Neural progenitor cell (in vitro differentiated cells): ENCODE measurements at regions not wholly inside any gene's neighbourhood (a gene's known extent, or its start where the extent isn't known, plus 50 kb on each side); places are given as distances from the start of the nearest gene placed in this dataset.

Experiments
- DNase-seq: peaks from one replicate; pipeline ENCODE4 v3.0.0-alpha.2; 2016; ENCODE audit warnings: low spot score
- H2AFZ ChIP-seq: fragments of 200-600 bp; sonication (generic); replicated peaks from 2 replicates; pipeline ENCODE4 v1.6.1; 2016; ENCODE audit warnings: antibody characterized with exemption
- H3F3A ChIP-seq: fragments of 200-600 bp; sonication (generic); 2 replicates; pipeline ENCODE4 v1.6.1; 2016; ENCODE audit warnings: antibody characterized with exemption, low read depth
- H3K27ac ChIP-seq: fragments of 200-600 bp; sonication (generic); 2 replicates; pipeline ENCODE4 v1.5.1; 2016; ENCODE audit warnings: mild to moderate bottlenecking
- H3K27me3 ChIP-seq: fragments of 200-600 bp; sonication (generic); 2 replicates; pipeline ENCODE4 v1.6.1; 2016; ENCODE audit warnings: mild to moderate bottlenecking, moderate library complexity
- H3K36me3 ChIP-seq: fragments of 200-600 bp; sonication (generic); 2 replicates; pipeline ENCODE4 v1.5.1; 2016
- H3K4me1 ChIP-seq: fragments of 200-600 bp; sonication (generic); 2 replicates; pipeline ENCODE4 v1.6.1; 2016; ENCODE audit warnings: mixed run types
- H3K4me2 ChIP-seq: fragments of 200-600 bp; sonication (generic); 2 replicates; pipeline ENCODE4 v1.6.1; 2016
- H3K4me3 ChIP-seq: fragments of 200-600 bp; sonication (generic); 2 replicates; pipeline ENCODE4 v1.5.1; 2016
- H3K79me2 ChIP-seq: fragments of 200-600 bp; sonication (generic); 2 replicates; pipeline ENCODE4 v1.6.1; 2016; ENCODE audit warnings: low read depth
- H3K9ac ChIP-seq: fragments of 200-600 bp; sonication (generic); 2 replicates; pipeline ENCODE4 v1.6.1; 2016
- H3K9me3 ChIP-seq: fragments of 200-600 bp; sonication (generic); 2 replicates; pipeline ENCODE4 v1.5.1; 2016; ENCODE audit warnings: low read depth
- H4K20me1 ChIP-seq: fragments of 200-600 bp; sonication (generic); 2 replicates; pipeline ENCODE4 v1.6.1; 2016; ENCODE audit warnings: low read depth
- H3K27ac Mint-ChIP-seq: 3 replicates; pipeline ENCODE4 v1.8.0; 2021; ENCODE audit warnings: mixed read lengths
- H3K27me3 Mint-ChIP-seq: 2 replicates; pipeline ENCODE4 v1.8.0; 2022; ENCODE audit warnings: low read depth, mild to moderate bottlenecking, inconsistent platforms, moderate library complexity, mixed read lengths; ENCODE audit not compliant: insufficient read depth
- H3K36me3 Mint-ChIP-seq: 3 replicates; pipeline ENCODE4 v1.8.0; 2021; ENCODE audit warnings: mixed read lengths
- H3K4me1 Mint-ChIP-seq: 3 replicates; pipeline ENCODE4 v1.8.0; 2021; ENCODE audit warnings: mixed read lengths
- H3K4me3 Mint-ChIP-seq: 3 replicates; pipeline ENCODE4 v1.8.0; 2021; ENCODE audit warnings: mild to moderate bottlenecking, moderate library complexity, mixed read lengths
- H3K9me3 Mint-ChIP-seq: 3 replicates; pipeline ENCODE4 v1.8.0; 2020; ENCODE audit warnings: mixed read lengths
- CTCF ChIP-seq: fragments of 200-600 bp; sonication (generic); IDR thresholded peaks from 2 replicates; pipeline ENCODE4 v1.5.1; 2017; ENCODE audit warnings: antibody characterized with exemption, mild to moderate bottlenecking
- EZH2 ChIP-seq: fragments of 200-600 bp; sonication (generic); IDR thresholded peaks from 2 replicates; pipeline ENCODE4 v1.6.1; 2017; ENCODE audit warnings: antibody characterized with exemption, mild to moderate bottlenecking, moderate library complexity
- EZH2phosphoT487 ChIP-seq: fragments of 200-600 bp; sonication (generic); IDR thresholded peaks from 2 replicates; pipeline ENCODE4 v1.6.1; 2017; ENCODE audit warnings: antibody characterized with exemption

DNA sequence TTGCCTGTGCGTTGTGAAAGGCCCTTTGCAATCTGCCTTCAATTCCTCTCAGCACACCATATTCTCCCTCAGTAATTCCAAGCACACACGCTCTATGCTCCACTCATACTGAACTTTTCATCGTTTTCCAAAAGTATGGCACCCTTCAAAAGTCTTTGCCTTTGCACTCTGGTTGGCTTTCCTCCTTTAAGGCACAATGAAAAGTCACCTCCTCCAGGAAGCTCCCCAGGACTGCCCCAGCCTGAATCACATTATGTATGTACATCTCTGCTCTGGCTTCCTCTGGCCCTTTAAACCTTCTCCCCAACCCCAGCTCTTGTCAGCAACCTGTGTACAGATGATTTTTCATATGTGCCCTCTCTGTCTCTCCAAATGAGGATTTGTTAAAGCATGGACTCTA lies 250.7 kb downstream of the MAF start:
- H3K36me3 Mint-ChIP-seq: no peaks in the 10 kb centered on the region
- peaks cover 17% of the 10 kb centered on the region for H3F3A ChIP-seq
- peaks cover 41% of the 10 kb centered on the region for H3K4me1 Mint-ChIP-seq
- H4K20me1 ChIP-seq: no peaks in the 10 kb centered on the region
- no peaks in the 10 kb centered on the region for H3K79me2 ChIP-seq
- H3K27ac Mint-ChIP-seq: peak overlapping the region; percentile 74
- H3K4me1 ChIP-seq: peaks cover 21% of the 10 kb centered on the region
- peaks cover 5% of the 10 kb centered on the region for H3K9me3 Mint-ChIP-seq
- no peaks in the 10 kb centered on the region for H3K9me3 ChIP-seq
- no peak for TF ChIP-seq CTCF
- no peak for TF ChIP-seq EZH2
- no peak for TF ChIP-seq EZH2phosphoT487
- H3K27me3 Mint-ChIP-seq: peaks cover 5% of the 10 kb centered on the region
- no peak overlapping the region for H3K27ac ChIP-seq
- H3K4me3 Mint-ChIP-seq: peak overlapping the region; percentile 39
- H3K36me3 ChIP-seq: no peaks in the 10 kb centered on the region
- peak overlapping the region; percentile 52 for H3K4me2 ChIP-seq
- DNase-seq: no peak
- H3K9ac ChIP-seq: no peak overlapping the region
- no peaks in the 10 kb centered on the region for H3K27me3 ChIP-seq
- H2AFZ ChIP-seq: no peak overlapping the region
- no peak overlapping the region for H3K4me3 ChIP-seq

GRCh38 chr16:79348521-79349306 lies 251.8 kb downstream of the MAF start:
- H3K4me1 ChIP-seq: peaks cover 21% of the 10 kb centered on the region
- H3K9me3 Mint-ChIP-seq: peaks cover 5% of the 10 kb centered on the region
- no peak overlapping the region for H3K27ac ChIP-seq
- H3K27ac Mint-ChIP-seq: no peak overlapping the region
- H3K27me3 ChIP-seq: no peaks in the 10 kb centered on the region
- H4K20me1 ChIP-seq: no peaks in the 10 kb centered on the region
- H3F3A ChIP-seq: peaks cover 17% of the 10 kb centered on the region
- no peaks in the 10 kb centered on the region for H3K79me2 ChIP-seq
- no peaks in the 10 kb centered on the region for H3K9me3 ChIP-seq
- H3K36me3 ChIP-seq: no peaks in the 10 kb centered on the region
- H3K36me3 Mint-ChIP-seq: no peaks in the 10 kb centered on the region
- no peak overlapping the region for H3K4me3 ChIP-seq
- H2AFZ ChIP-seq: no peak overlapping the region
- TF ChIP-seq CTCF (no peak), EZH2phosphoT487 (no peak), EZH2 (no peak)
- H3K9ac ChIP-seq: no peak overlapping the region
- H3K27me3 Mint-ChIP-seq: peaks cover 5% of the 10 kb centered on the region
- H3K4me2 ChIP-seq: no peak overlapping the region
- no peak overlapping the region for H3K4me3 Mint-ChIP-seq
- H3K4me1 Mint-ChIP-seq: peaks cover 41% of the 10 kb centered on the region
- DNase-seq: no peak

- Mint-ChIP-seq H3K27me3 (peaks cover 5% of the 10 kb centered on the region), H3K36me3 (peaks cover 2% of the 10 kb centered on the region), H3K9me3 (peaks cover 7% of the 10 kb centered on the region), H3K4me3 (no peak overlapping the region), H3K27ac (no peak overlapping the region), H3K4me1 (peaks cover 41% of the 10 kb centered on the region)
- Histone ChIP-seq H3K4me2 (peak overlapping the region; percentile 31), H3K4me1 (peaks cover 21% of the 10 kb centered on the region), H3K27me3 (no peaks in the 10 kb centered on the region), H3K27ac (no peak overlapping the region), H2AFZ (peak overlapping the region; percentile 38), H3K79me2 (no peaks in the 10 kb centered on the region), H3K36me3 (no peaks in the 10 kb centered on the region), H3K9me3 (no peaks in the 10 kb centered on the region), H3K4me3 (no peak overlapping the region), H3K9ac (no peak overlapping the region), H4K20me1 (no peaks in the 10 kb centered on the region), H3F3A (peaks cover 17% of the 10 kb centered on the region)
- DNase-seq: no peak
- TF ChIP-seq CTCF (no peak), EZH2phosphoT487 (no peak), EZH2 (no peak)
Measured at GRCh38 chr16:79347277-79347676, 253.3 kb downstream of the MAF start.
